Cardiac fibroblast (primary cell): ENCODE measurements at regions not wholly inside any gene's neighbourhood (a gene's known extent, or its start where the extent isn't known, plus 50 kb on each side); places are given as distances from the start of the nearest gene placed in this dataset.

Experiments
- DNase-seq, 2 donors: peaks; one replicate each; pipeline versions ENCODE4 v3.0.0 to v3.0.0-alpha.2; 2010; ENCODE audit warnings: low read depth in 2 of 2
- H3K4me3 ChIP-seq, 2 donors: replicated peaks in 1 of 2; 1 replicate in 1 of 2; 2 replicates in 1 of 2; pipeline ENCODE4 v1.5.1; 2011; ENCODE audit warnings: low read depth in 2 of 2, low read length in 2 of 2, mild to moderate bottlenecking in 2 of 2, moderate library complexity in 1 of 2
- CTCF ChIP-seq: IDR thresholded peaks from one replicate; pipeline ENCODE4 v1.5.1; 2011; ENCODE audit warnings: low read depth, mild to moderate bottlenecking, low read length, inconsistent platforms

DNA sequence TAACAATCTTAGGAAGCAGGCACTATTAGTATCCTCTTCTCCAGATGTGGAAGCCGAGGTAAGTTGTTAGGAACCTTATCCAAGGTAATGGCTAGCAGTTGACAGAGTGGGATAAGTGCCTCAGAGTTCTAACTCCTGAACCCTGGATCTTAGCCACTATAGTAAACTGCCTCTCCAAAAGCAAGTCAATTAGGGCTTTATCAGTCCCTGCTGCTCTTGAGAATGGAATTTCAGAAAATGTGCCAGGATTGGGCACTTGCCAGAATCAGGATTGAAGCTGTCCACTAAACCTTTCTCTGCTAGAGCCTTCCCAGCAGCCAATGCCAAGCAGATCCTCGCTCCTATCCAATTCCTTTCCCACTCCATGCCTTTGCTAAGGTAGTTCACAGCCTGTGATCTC is 777.5 kb upstream of the POM121L12 start:
- TF ChIP-seq CTCF: no peak
- no peak overlapping the region for H3K4me3 ChIP-seq
- DNase-seq: no peak

- DNase-seq: no peak
- no peak for TF ChIP-seq CTCF
- H3K4me3 ChIP-seq: no peak overlapping the region
These were observed 780.9 kb upstream of the POM121L12 start for GRCh38 chr7:52254396-52255010.

DNA sequence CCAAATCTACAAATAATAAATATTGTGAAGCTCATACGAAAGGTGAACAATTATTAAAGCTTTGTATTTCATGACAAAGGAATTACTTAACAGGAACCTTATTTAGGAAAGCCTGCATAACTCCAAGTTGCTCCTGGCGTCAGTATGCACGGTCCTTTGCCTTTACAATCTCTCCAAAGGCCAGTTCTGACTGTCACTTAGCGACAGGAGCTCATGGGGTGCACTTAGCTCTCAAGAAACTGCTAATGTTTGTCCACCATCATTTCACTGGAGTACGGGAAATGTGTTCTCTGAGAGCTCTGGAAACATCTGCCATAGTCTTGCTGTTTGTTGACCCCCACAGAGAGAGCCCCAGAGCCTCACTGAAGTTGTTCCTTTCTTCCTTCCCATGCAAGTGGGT is 781.5 kb upstream of the POM121L12 start:
- no peak for TF ChIP-seq CTCF
- H3K4me3 ChIP-seq: no peak overlapping the region
- no peak for DNase-seq

DNA sequence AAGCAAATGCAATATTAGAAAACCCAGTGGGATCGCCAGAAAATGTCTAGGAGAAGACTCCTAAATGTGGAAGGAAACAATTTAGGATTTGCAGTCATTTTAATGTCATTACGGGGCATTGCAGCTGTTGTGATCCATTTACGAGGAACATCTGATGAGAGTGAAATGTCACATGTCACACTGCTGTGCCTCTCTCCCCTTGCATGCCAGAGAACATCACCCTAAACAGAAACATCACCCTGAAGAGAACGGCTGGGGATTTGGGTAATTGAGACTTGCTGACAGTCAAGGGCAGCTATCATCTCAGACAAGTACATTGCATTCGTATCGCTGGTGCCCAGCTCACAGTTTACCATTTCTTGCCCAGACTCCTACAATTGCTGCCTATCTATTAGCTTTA is 785.7 kb upstream of the POM121L12 start:
- TF ChIP-seq CTCF: no peak
- H3K4me3 ChIP-seq: no peak overlapping the region
- DNase-seq: no peak

DNA sequence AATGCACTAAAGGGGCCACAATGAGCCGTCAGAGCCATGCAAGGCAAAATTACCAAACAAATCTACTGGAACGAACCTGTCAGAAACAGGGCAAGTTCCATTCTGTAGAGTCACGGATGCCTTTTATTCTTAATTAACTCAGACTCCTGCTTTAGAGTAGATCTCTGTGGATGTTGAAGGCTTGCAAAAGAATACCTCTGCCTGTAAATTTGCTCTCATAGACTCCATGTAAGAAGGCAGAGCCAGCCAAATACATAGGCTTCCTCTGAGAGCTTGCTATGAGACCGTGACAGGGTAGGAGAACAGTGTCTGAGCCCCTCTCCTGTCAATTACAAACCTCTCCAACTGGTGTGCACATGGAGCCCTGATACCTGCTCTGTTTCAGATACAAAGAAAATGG is 787.9 kb upstream of the POM121L12 start:
- H3K4me3 ChIP-seq: no peak overlapping the region
- DNase-seq: no peak
- TF ChIP-seq CTCF: no peak

DNA sequence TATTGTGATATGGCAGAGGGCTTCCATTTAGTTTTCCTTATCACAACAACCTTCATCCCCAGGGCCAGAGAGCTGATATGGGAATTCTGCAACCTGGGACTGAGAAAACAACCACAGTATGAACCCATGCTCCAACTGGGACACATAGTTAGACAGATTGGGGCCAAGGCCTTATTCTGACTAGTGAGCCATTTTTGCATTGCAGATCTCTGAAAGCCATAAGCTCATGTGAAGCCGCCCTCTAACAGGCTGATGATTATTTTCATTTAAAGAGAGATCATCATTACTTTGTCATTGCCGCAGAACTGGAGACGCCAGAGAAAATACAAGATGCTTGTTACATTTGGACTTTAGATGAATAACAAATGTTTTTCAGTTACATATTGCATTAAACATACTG is 791.7 kb upstream of the POM121L12 start:
- TF ChIP-seq CTCF: no peak
- DNase-seq: no peak

GRCh38 chr7:52233248-52233647 is 802.2 kb upstream of the POM121L12 start:
- H3K4me3 ChIP-seq: no peak overlapping the region

More for the DNA sequence above, 791.7 kb upstream of the POM121L12 start:
- H3K4me3 ChIP-seq: no peak overlapping the region

More at GRCh38 chr7:52233248-52233647, 802.2 kb upstream of the POM121L12 start:
- no peak for DNase-seq
- no peak for TF ChIP-seq CTCF
